SK-MEL-5 (cell line): ENCODE measurements at regions not wholly inside any gene's neighbourhood (a gene's known extent, or its start where the extent isn't known, plus 50 kb on each side); places are given as distances from the start of the nearest gene placed in this dataset.
"Not testable (repeated sequence)": the region's sequence is repeated elsewhere in the genome, so short reads cannot be mapped to it uniquely, and the experiment has no call there.

Source experiments
- DNase-seq: peaks from one replicate; pipeline ENCODE4 v3.0.0-alpha.2; 2016; ENCODE audit warnings: low read depth, low spot score
- in situ Hi-C: cut with HindIII; loops from 2 replicates; pipeline ENCODE4 v1.10.0; 2016; ENCODE audit warnings: low sequenced_read_pairs, high pct_unique_total_duplicates, low pct_unique_long_range_greater_than_20kb

GRCh38 chrX:89539150-89539549, 382.6 kb upstream of the TGIF2LX start:
- in situ Hi-C loops, result not testable (repeated sequence)
- DNase-seq, result peak; percentile 32

- DNase-seq, result peak; percentile 1
- in situ Hi-C loops, result not testable (repeated sequence)
Observed at GRCh38 chrX:89557146-89557545, 364.6 kb upstream of the TGIF2LX start.

GRCh38 chrX:89562079-89562478, 359.6 kb upstream of the TGIF2LX start:
- in situ Hi-C loops, DNase-seq: not testable (repeated sequence)

GRCh38 chrX:89563107-89563506, 358.6 kb upstream of the TGIF2LX start:
- DNase-seq, in situ Hi-C loops: not testable (repeated sequence)

GRCh38 chrX:89567787-89568186, 353.9 kb upstream of the TGIF2LX start:
- DNase-seq, in situ Hi-C loops: not testable (repeated sequence)

GRCh38 chrX:89581868-89582267, 339.8 kb upstream of the TGIF2LX start:
- DNase-seq, result peak; percentile 36
- in situ Hi-C loops, result not testable (repeated sequence)

GRCh38 chrX:89631858-89632257, 289.9 kb upstream of the TGIF2LX start:
- in situ Hi-C loops, DNase-seq: not testable (repeated sequence)

GRCh38 chrX:89635887-89636286, 285.8 kb upstream of the TGIF2LX start:
- DNase-seq, in situ Hi-C loops: not testable (repeated sequence)

- in situ Hi-C loops, DNase-seq: not testable (repeated sequence)
Observed at GRCh38 chrX:89658662-89659061, 263.0 kb upstream of the TGIF2LX start.

- in situ Hi-C loops, DNase-seq: not testable (repeated sequence)
Observed at GRCh38 chrX:89706481-89706880, 215.2 kb upstream of the TGIF2LX start.

GRCh38 chrX:89707363-89707927, 214.3 kb upstream of the TGIF2LX start:
- DNase-seq, in situ Hi-C loops: not testable (repeated sequence)

GRCh38 chrX:89734367-89734766, 187.3 kb upstream of the TGIF2LX start:
- DNase-seq, in situ Hi-C loops: not testable (repeated sequence)

GRCh38 chrX:89756466-89756865, 165.2 kb upstream of the TGIF2LX start:
- in situ Hi-C loops, result not testable (repeated sequence)
- DNase-seq, result peak; percentile 1

GRCh38 chrX:89757767-89758166, 163.9 kb upstream of the TGIF2LX start:
- in situ Hi-C loops, result not testable (repeated sequence)
- DNase-seq, result peak; percentile 24

GRCh38 chrX:89759076-89759685, 162.5 kb upstream of the TGIF2LX start:
- not testable (repeated sequence) for DNase-seq

GRCh38 chrX:89771639-89772038, 150.1 kb upstream of the TGIF2LX start:
- in situ Hi-C loops, result not testable (repeated sequence)

More at GRCh38 chrX:89759076-89759685, 162.5 kb upstream of the TGIF2LX start:
- in situ Hi-C loops, result not testable (repeated sequence)

GRCh38 chrX:89811440-89811839, 110.3 kb upstream of the TGIF2LX start:
- DNase-seq, in situ Hi-C loops: not testable (repeated sequence)

More at GRCh38 chrX:89771639-89772038, 150.1 kb upstream of the TGIF2LX start:
- not testable (repeated sequence) for DNase-seq

GRCh38 chrX:89839723-89840122, 82.0 kb upstream of the TGIF2LX start:
- in situ Hi-C loops, DNase-seq: not testable (repeated sequence)

- DNase-seq, result peak; percentile 52
- in situ Hi-C loops, result not testable (repeated sequence)
Observed at GRCh38 chrX:89871662-89872061, 50.0 kb upstream of the TGIF2LX start.
